ENCODE measurements at regions not wholly inside any gene's neighbourhood (a gene's known extent, or its start where the extent isn't known, plus 50 kb on each side); places are given as distances from the start of the nearest gene placed in this dataset.

GRCh38 chr4:31075969-31076368 lies 355.8 kb downstream of the PCDH7 start:
- TF ChIP-seq CTCF (IDR thresholded peaks at IDR 0.05) (no peak), POLR2AphosphoS5 (IDR thresholded peaks at IDR 0.05) (no peak), EP300 (IDR thresholded peaks at IDR 0.05) (no peak), POLR2A (IDR thresholded peaks at IDR 0.05; ENCODE audit: low read depth) (no peak)
